Body of pancreas (tissue), 4 donors: ENCODE measurements at regions not wholly inside any gene's neighbourhood (a gene's known extent, or its start where the extent isn't known, plus 50 kb on each side); places are given as distances from the start of the nearest gene placed in this dataset.

Source experiments
- ATAC-seq: fragments of 150-250 bp; one replicate; pipeline ENCODE4 v1.9.1; 2016
- DNase-seq, 4 donors: peaks; one replicate each; pipeline ENCODE4 v3.0.0-alpha.2; 2019
- H3K27ac ChIP-seq, 4 donors: fragments of 200-600 bp; sonication (generic); 1 replicate in 3 of 4; 2 replicates in 1 of 4; pipeline versions ENCODE4 v1.5.1 to v1.6.1; 2016 to 2019; ENCODE audit warnings: mild to moderate bottlenecking in 1 of 4, mixed read lengths in 1 of 4, moderate library complexity in 1 of 4
- H3K27me3 ChIP-seq, 2 donors: fragments of 200-600 bp; sonication (generic); one replicate each; pipeline ENCODE4 v1.6.0; 2016; ENCODE audit warnings: mild to moderate bottlenecking in 1 of 2
- H3K36me3 ChIP-seq, 2 donors: fragments of 200-600 bp; sonication (generic); replicated peaks in 1 of 2; 2 replicates each; pipeline ENCODE4 v1.5.1; 2016; ENCODE audit warnings: low read depth in 2 of 2; ENCODE audit not compliant: insufficient read depth in 1 of 2
- H3K4me1 ChIP-seq: fragments of 200-600 bp; sonication (generic); one replicate; pipeline ENCODE4 v1.6.0; 2016
- H3K4me3 ChIP-seq, 2 donors: fragments of 200-600 bp; sonication (generic); 1 replicate in 1 of 2; 2 replicates in 1 of 2; pipeline ENCODE4 v1.5.1; 2016 to 2019
- H3K9me3 ChIP-seq, 3 donors: fragments of 200-600 bp; sonication (generic); 1 replicate in 2 of 3; 2 replicates in 1 of 3; pipeline ENCODE4 v1.5.1; 2016
- CTCF ChIP-seq, 7 experiments: fragments of 450-650 bp in 4 of 7; fragments of 200-600 bp in 3 of 7; sonication (generic) in 3 of 7; IDR thresholded peaks; one replicate each; pipeline ENCODE4 v1.5.1; 2016 to 2019; ENCODE audit warnings: antibody characterized with exemption in 7 of 7
- POLR2A ChIP-seq, 3 donors: fragments of 450-650 bp; IDR thresholded peaks; one replicate each; pipeline ENCODE4 v1.6.1; 2016; ENCODE audit warnings: antibody characterized with exemption in 3 of 3, mild to moderate bottlenecking in 2 of 3
- WGBS, 2 donors: methylation state at CpG; one replicate each; pipeline ENCODE4 v1.1.5; 2017; 5-methylcytosine and 5-hydroxymethylcytosine counted together
- intact Hi-C: fragments of 100-400 bp; cut with DNase I; formaldehyde crosslinking; loops from one replicate; pipeline ENCODE4 v1.15.1; 2023

- peaks cover 15% of the 10 kb centered on the region for H3K4me1 ChIP-seq
- no peaks in the 10 kb centered on the region for H3K27me3 ChIP-seq
- no peak overlapping the region for H3K27ac ChIP-seq
- intact Hi-C loops = no loop called here
- no peak overlapping the region for H3K4me3 ChIP-seq
- H3K9me3 ChIP-seq = no peaks in the 10 kb centered on the region
- H3K36me3 ChIP-seq = no peaks in the 10 kb centered on the region
- WGBS, 2 donors = 93 to 100% methylated on average over 2 of the region's 2 CpGs
- TF ChIP-seq CTCF (IDR thresholded peaks at IDR 0.05) (no peak), POLR2A (IDR thresholded peaks at IDR 0.05) (no peak)
- no peak for DNase-seq
- ATAC-seq = no peak
Observed at GRCh38 chr10:58970160-58970915, 206.1 kb upstream of the PHYHIPL start.

DNA sequence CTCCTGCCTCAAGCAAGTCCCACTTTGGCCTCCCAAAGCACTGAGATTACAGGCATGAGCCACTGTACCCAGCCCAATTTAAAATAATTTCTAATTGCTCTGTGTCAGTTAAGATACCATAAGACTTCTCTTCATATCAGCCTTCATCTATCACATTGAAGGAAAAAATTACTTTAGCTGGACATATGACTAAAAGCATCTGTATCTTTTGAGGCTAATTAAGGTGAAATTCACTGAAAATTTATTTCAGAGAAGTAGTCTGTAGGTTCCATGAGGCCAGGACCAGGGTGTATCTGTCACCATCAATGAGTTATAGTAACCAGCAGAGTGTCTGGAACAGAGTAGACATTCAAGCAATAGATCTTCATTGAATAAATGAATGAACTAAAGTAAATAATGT, 205.2 kb upstream of the PHYHIPL start:
- Histone ChIP-seq H3K9me3 (no peaks in the 10 kb centered on the region), H3K27ac (no peak overlapping the region), H3K27me3 (no peaks in the 10 kb centered on the region), H3K4me3 (no peak overlapping the region), H3K4me1 (peaks cover 15% of the 10 kb centered on the region), H3K36me3 (no peaks in the 10 kb centered on the region)
- ATAC-seq = no peak
- no peak for DNase-seq
- intact Hi-C loops = no loop called here
- TF ChIP-seq CTCF (IDR thresholded peaks at IDR 0.05) = no peak
- no peak for TF ChIP-seq POLR2A (IDR thresholded peaks at IDR 0.05)

DNA sequence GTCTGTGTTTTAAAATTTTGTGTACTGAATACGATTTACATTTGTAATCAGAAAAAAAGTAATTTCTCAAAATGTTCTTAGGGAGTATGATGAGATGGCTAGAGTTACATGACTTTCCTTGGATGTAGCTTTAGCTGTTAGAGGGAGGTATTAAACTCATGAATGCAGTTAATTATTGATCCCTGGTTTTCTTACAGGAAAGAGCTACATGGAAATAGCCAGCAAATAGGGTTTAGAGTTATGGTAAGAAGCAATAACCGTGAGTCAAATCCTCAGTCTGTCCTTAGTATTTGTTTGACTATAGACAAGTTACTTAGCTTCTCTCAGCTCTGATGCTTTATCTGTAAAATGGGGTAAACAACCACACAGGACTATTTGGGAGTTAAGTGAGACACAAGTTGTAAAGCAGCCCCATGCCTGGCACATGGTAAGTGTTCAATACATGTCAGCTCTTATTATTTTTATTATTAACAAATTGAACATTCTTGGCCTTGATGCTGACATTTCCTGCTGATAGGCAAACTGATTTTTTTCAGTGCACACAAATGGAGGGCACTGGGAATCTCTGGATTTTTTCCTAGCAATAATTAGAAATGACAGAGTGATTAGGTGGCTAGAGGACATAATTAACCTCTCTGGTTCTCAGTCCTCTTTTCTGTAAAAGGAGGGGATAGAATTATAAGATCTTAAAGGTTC, 204.5 kb upstream of the PHYHIPL start:
- ATAC-seq = no peak
- 44 to 49% methylated on average over 2 of the region's 2 CpGs for WGBS, 2 donors
- Histone ChIP-seq H3K36me3 (no peaks in the 10 kb centered on the region), H3K27me3 (no peaks in the 10 kb centered on the region), H3K27ac (no peak overlapping the region), H3K9me3 (no peaks in the 10 kb centered on the region), H3K4me1 (peaks cover 15% of the 10 kb centered on the region), H3K4me3 (no peak overlapping the region)
- no peak for TF ChIP-seq CTCF (IDR thresholded peaks at IDR 0.05)
- TF ChIP-seq POLR2A (IDR thresholded peaks at IDR 0.05) = no peak
- intact Hi-C loops = no loop called here
- no peak for DNase-seq

GRCh38 chr10:58972576-58973234, 203.7 kb upstream of the PHYHIPL start:
- H3K36me3 ChIP-seq = no peaks in the 10 kb centered on the region
- no peaks in the 10 kb centered on the region for H3K27me3 ChIP-seq
- intact Hi-C loops = no loop called here
- ATAC-seq = no peak
- H3K27ac ChIP-seq = no peak overlapping the region
- H3K4me3 ChIP-seq = no peak overlapping the region
- 77 to 82% methylated on average over 2 of the region's 2 CpGs for WGBS, 2 donors
- H3K9me3 ChIP-seq = no peaks in the 10 kb centered on the region
- DNase-seq = no peak
- peaks cover 13% of the 10 kb centered on the region for H3K4me1 ChIP-seq
- no peak for TF ChIP-seq POLR2A (IDR thresholded peaks at IDR 0.05)
- no peak for TF ChIP-seq CTCF (IDR thresholded peaks at IDR 0.05)
